CD4-positive, alpha-beta T cell treated with Interferon gamma for 1 hour (primary cell): ENCODE measurements at regions not wholly inside any gene's neighbourhood (a gene's known extent, or its start where the extent isn't known, plus 50 kb on each side); places are given as distances from the start of the nearest gene placed in this dataset.

Source experiments
- DNase-seq: peaks from one replicate; pipeline ENCODE4 v3.0.0-alpha.2; 2020

GRCh38 chr5:167895899-167896659 is 395.4 kb upstream of the WWC1 start:
- DNase-seq, result no peak

- no peak for DNase-seq
Observed at GRCh38 chr5:167896814-167897213, 394.6 kb upstream of the WWC1 start.

GRCh38 chr5:167897371-167897770 is 394.1 kb upstream of the WWC1 start:
- no peak for DNase-seq

GRCh38 chr5:167898361-167899042 is 392.9 kb upstream of the WWC1 start:
- no peak for DNase-seq

- DNase-seq, result no peak
Observed at GRCh38 chr5:167899490-167900070, 391.9 kb upstream of the WWC1 start.

GRCh38 chr5:167900340-167900935 is 391.0 kb upstream of the WWC1 start:
- no peak for DNase-seq

- DNase-seq, result no peak
Observed at GRCh38 chr5:167902298-167902697, 389.1 kb upstream of the WWC1 start.

GRCh38 chr5:167903243-167903642 is 388.2 kb upstream of the WWC1 start:
- DNase-seq, result no peak

GRCh38 chr5:167903659-167904058 is 387.8 kb upstream of the WWC1 start:
- no peak for DNase-seq

GRCh38 chr5:167905919-167906853 is 385.3 kb upstream of the WWC1 start:
- DNase-seq, result no peak

GRCh38 chr5:167908606-167909005 is 382.8 kb upstream of the WWC1 start:
- no peak for DNase-seq

GRCh38 chr5:167912941-167913665 is 378.3 kb upstream of the WWC1 start:
- no peak for DNase-seq

GRCh38 chr5:167915237-167915636 is 376.2 kb upstream of the WWC1 start:
- no peak for DNase-seq

GRCh38 chr5:167916261-167916691 is 375.2 kb upstream of the WWC1 start:
- no peak for DNase-seq

- no peak for DNase-seq
Observed at GRCh38 chr5:167916706-167917105, 374.7 kb upstream of the WWC1 start.

- no peak for DNase-seq
Observed at GRCh38 chr5:167918184-167918812, 373.1 kb upstream of the WWC1 start.

- no peak for DNase-seq
Observed at GRCh38 chr5:167918813-167919483, 372.5 kb upstream of the WWC1 start.

GRCh38 chr5:167920589-167920988 is 370.9 kb upstream of the WWC1 start:
- DNase-seq, result no peak

- DNase-seq, result no peak
Observed at GRCh38 chr5:167921796-167922195, 369.6 kb upstream of the WWC1 start.

GRCh38 chr5:167923396-167923795 is 368.0 kb upstream of the WWC1 start:
- DNase-seq, result no peak

GRCh38 chr5:167929841-167930240 is 361.6 kb upstream of the WWC1 start:
- DNase-seq, result no peak
